NT2/D1 (cell line): ENCODE measurements at regions not wholly inside any gene's neighbourhood (a gene's known extent, or its start where the extent isn't known, plus 50 kb on each side); places are given as distances from the start of the nearest gene placed in this dataset.

Experiments used
- SUZ12 ChIP-seq: IDR thresholded peaks from 2 replicates; pipeline ENCODE4 v1.6.1; 2011; ENCODE audit not compliant: insufficient read length, insufficient read depth; ENCODE audit errors: extremely low read depth
- YY1 ChIP-seq: IDR thresholded peaks from 2 replicates; pipeline ENCODE4 v1.6.1; 2011; ENCODE audit not compliant: insufficient read length, insufficient read depth
- ZNF274 ChIP-seq: IDR thresholded peaks from 2 replicates; pipeline ENCODE4 v1.6.1; 2011; ENCODE audit warnings: mild to moderate bottlenecking, low read depth, low read length

- TF ChIP-seq ZNF274 (no peak), SUZ12 (no peak), YY1 (no peak)
Measured at GRCh38 chr5:25020454-25020853, 375.7 kb upstream of the CDH10 start.
